ENCODE measurements at regions not wholly inside any gene's neighbourhood (a gene's known extent, or its start where the extent isn't known, plus 50 kb on each side); places are given as distances from the start of the nearest gene placed in this dataset.

GRCh38 chr3:106206613-106207012 is 337.8 kb upstream of the CBLB start:
- TF ChIP-seq CTCF (IDR thresholded peaks at IDR 0.05) (no peak), POLR2A (IDR thresholded peaks at IDR 0.05) (no peak), EP300 (IDR thresholded peaks at IDR 0.05; ENCODE audit: low read depth) (no peak), POLR2AphosphoS5 (IDR thresholded peaks at IDR 0.05) (no peak)

Data from transverse colon (tissue), 4 donors.